Fibroblast of lung (primary cell): ENCODE measurements at regions not wholly inside any gene's neighbourhood (a gene's known extent, or its start where the extent isn't known, plus 50 kb on each side); places are given as distances from the start of the nearest gene placed in this dataset.

Source experiments
- CTCF ChIP-seq, 2 donors: IDR thresholded peaks in 1 of 2; conservative IDR thresholded peaks in 1 of 2; 1 replicate in 1 of 2; 2 replicates in 1 of 2; pipeline ENCODE4 v1.5.1; 2011 to 2012; ENCODE audit warnings: low read length in 2 of 2, control low read depth in 1 of 2, inconsistent platforms in 1 of 2, low read depth in 1 of 2, mild to moderate bottlenecking in 1 of 2
- EZH2 ChIP-seq: IDR thresholded peaks from 2 replicates; pipeline ENCODE4 v1.5.1; 2012; ENCODE audit warnings: low read length, control low read depth, mild to moderate bottlenecking; ENCODE audit errors: missing control alignments

- TF ChIP-seq CTCF (conservative IDR thresholded peaks at IDR 0.05 in 1 of 2, IDR thresholded peaks at IDR 0.05 in 1 of 2; ENCODE audit: low read depth in 1 of 2, low read length in 2 of 2) (no peak), EZH2 (no peak)
These were observed 545.3 kb upstream of the FAT1 start for GRCh38 chr4:187268940-187269339.
